GM03348 (cell line): ENCODE measurements at regions not wholly inside any gene's neighbourhood (a gene's known extent, or its start where the extent isn't known, plus 50 kb on each side); places are given as distances from the start of the nearest gene placed in this dataset.

Source experiments
- DNase-seq: peaks from one replicate; pipeline ENCODE4 v3.0.0; 2012; ENCODE audit warnings: low spot score

- DNase-seq, result peak; percentile 20
Observed at GRCh38 chr13:50576156-50576555, 267.3 kb downstream of the DLEU7 start.

- no peak for DNase-seq
Observed at GRCh38 chr13:50577806-50578205, 265.7 kb downstream of the DLEU7 start.

GRCh38 chr13:50580684-50581305, 262.7 kb downstream of the DLEU7 start:
- DNase-seq, result peak; percentile 35

GRCh38 chr13:50581586-50582196, 261.8 kb downstream of the DLEU7 start:
- DNase-seq, result no peak

GRCh38 chr13:50584856-50585580, 258.5 kb downstream of the DLEU7 start:
- no peak for DNase-seq

GRCh38 chr13:50585674-50586413, 257.6 kb downstream of the DLEU7 start:
- DNase-seq, result no peak

- DNase-seq, result no peak
Observed at GRCh38 chr13:50586414-50587083, 256.9 kb downstream of the DLEU7 start.

- DNase-seq, result no peak
Observed at GRCh38 chr13:50587115-50587514, 256.4 kb downstream of the DLEU7 start.

GRCh38 chr13:50587645-50588373, 255.7 kb downstream of the DLEU7 start:
- no peak for DNase-seq

- DNase-seq, result no peak
Observed at GRCh38 chr13:50588491-50589130, 254.9 kb downstream of the DLEU7 start.

- DNase-seq, result peak; percentile 73
Observed at GRCh38 chr13:50589139-50589538, 254.4 kb downstream of the DLEU7 start.

GRCh38 chr13:50589651-50590054, 253.8 kb downstream of the DLEU7 start:
- DNase-seq, result peak; percentile 31

- peak; percentile 37 for DNase-seq
Observed at GRCh38 chr13:50592412-50593155, 250.9 kb downstream of the DLEU7 start.

GRCh38 chr13:50593207-50593606, 250.3 kb downstream of the DLEU7 start:
- DNase-seq, result no peak

- DNase-seq, result no peak
Observed at GRCh38 chr13:50594276-50595051, 249.0 kb downstream of the DLEU7 start.

- no peak for DNase-seq
Observed at GRCh38 chr13:50595196-50595595, 248.3 kb downstream of the DLEU7 start.

- DNase-seq, result no peak
Observed at GRCh38 chr13:50596156-50596555, 247.3 kb downstream of the DLEU7 start.

GRCh38 chr13:50596776-50597203, 246.7 kb downstream of the DLEU7 start:
- DNase-seq, result no peak

GRCh38 chr13:50598338-50598737, 245.2 kb downstream of the DLEU7 start:
- no peak for DNase-seq
